Vagina (tissue), 2 donors: ENCODE measurements at regions not wholly inside any gene's neighbourhood (a gene's known extent, or its start where the extent isn't known, plus 50 kb on each side); places are given as distances from the start of the nearest gene placed in this dataset.

ENCODE experiments used
- DNase-seq, 2 donors: peaks; one replicate each; pipeline ENCODE4 v3.0.0-alpha.2; 2017; ENCODE audit errors: extremely low spot score in 2 of 2
- H3K27ac ChIP-seq: fragments of 200-600 bp; sonication (generic); one replicate; pipeline ENCODE4 v1.5.1; 2019
- H3K27me3 ChIP-seq: fragments of 200-600 bp; sonication (generic); one replicate; pipeline ENCODE4 v1.5.1; 2019
- H3K36me3 ChIP-seq, 2 donors: fragments of 200-600 bp; sonication (generic); one replicate each; pipeline ENCODE4 v1.5.1; 2017 to 2019
- H3K4me1 ChIP-seq: fragments of 200-600 bp; sonication (generic); one replicate; pipeline ENCODE4 v1.5.1; 2019
- H3K4me3 ChIP-seq, 2 donors: fragments of 200-600 bp; sonication (generic); 1 replicate in 1 of 2; 2 replicates in 1 of 2; pipeline ENCODE4 v1.5.1; 2016 to 2019
- H3K9me3 ChIP-seq: fragments of 200-600 bp; sonication (generic); one replicate; pipeline ENCODE4 v1.5.1; 2019
- POLR2A ChIP-seq, 2 donors: fragments of 450-650 bp; IDR thresholded peaks; one replicate each; pipeline ENCODE4 v1.6.1; 2017; ENCODE audit warnings: antibody characterized with exemption in 2 of 2, mild to moderate bottlenecking in 2 of 2, moderate library complexity in 2 of 2
- POLR2AphosphoS5 ChIP-seq, 2 donors: sonication (generic); formaldehyde crosslinking; IDR thresholded peaks; one replicate each; pipeline ENCODE4 v1.9.0; 2017; ENCODE audit warnings: antibody characterized with exemption in 2 of 2, mild to moderate bottlenecking in 2 of 2, low read depth in 1 of 2; ENCODE audit not compliant: insufficient read depth in 1 of 2
- intact Hi-C: fragments of 100-400 bp; cut with DNase I; formaldehyde crosslinking; loops from one replicate; pipeline ENCODE4 v1.15.1; 2023
- TF ChIP-seq, protein P1 (sequence below), 3 experiments: fragments of 450-650 bp in 2 of 3; fragments of 200-600 bp in 1 of 3; sonication (generic) in 1 of 3; IDR thresholded peaks; one replicate each; pipeline ENCODE4 v1.5.1; 2017 to 2019; ENCODE audit warnings: antibody characterized with exemption in 3 of 3, mild to moderate bottlenecking in 2 of 3, moderate library complexity in 2 of 3

DNA sequence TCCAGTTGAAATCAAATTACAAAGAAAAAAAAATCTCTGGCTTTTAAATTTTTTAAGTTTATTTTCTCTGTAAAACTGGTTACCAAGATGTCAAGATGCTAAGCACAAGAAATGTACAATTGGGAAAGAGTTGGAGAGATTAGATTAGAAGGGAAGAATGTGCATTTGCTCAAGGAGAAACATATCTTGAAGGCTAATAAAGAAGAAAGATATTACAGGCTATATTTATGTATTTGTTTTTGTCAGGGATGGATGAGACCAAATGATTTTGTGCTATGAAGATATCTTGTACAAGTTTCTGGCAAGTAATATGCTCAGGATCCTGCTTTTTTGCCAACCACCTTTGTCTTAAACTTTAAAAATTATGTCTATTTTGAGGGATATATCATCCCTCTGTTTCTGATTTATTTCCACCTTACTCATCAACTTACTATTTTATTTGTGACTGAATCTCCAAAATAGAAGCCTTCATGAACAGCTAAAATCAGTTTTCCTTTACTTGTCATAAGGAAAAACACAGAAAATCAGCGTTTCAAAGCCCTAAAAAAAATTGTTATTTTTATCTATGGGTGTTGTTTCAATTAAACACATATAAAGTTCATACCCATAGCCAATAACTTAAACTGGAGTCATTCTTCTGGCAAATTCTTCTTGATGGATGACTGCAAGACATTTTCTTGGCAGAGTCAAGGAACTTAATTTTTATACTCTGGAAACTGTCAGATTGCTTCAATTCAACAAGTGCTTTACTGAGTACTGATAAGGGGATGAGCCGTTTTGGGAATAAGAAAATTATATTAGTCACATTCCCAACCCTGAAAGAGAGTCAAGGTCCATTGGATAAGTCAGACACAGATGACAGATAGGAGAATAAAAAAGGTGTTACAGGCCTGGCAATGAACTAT, 141.8 kb downstream of the CTH start:
- TF ChIP-seq POLR2A (IDR thresholded peaks at IDR 0.05): no peak
- no peak for TF ChIP-seq POLR2AphosphoS5 (IDR thresholded peaks at IDR 0.05; ENCODE audit: insufficient read depth in 1 of 2, low read depth in 1 of 2)
- H3K4me1 ChIP-seq: no peaks in the 10 kb centered on the region

DNA sequence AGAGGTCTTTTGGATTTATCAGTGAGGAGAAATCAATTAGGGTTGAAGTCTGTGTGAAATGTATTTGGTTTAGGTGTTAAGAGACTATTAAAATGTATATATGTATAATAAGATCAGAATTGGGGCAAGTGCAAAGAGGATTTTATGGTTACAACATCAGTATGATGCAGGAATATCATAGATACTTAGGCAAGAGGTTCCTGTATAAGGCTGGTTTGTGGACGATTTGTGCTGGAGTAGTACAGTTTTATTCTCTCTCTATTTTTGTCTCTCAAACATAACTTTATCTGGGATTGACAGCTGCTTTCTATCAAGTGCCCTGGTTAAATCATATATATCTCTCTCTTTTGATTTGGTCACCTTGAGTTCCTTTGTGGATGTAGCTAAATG, 142.5 kb downstream of the CTH start:
- no peak for DNase-seq
- no peaks in the 10 kb centered on the region for H3K9me3 ChIP-seq
- H3K4me1 ChIP-seq: no peaks in the 10 kb centered on the region
- H3K27me3 ChIP-seq: no peaks in the 10 kb centered on the region
- TF ChIP-seq, protein P1, sequence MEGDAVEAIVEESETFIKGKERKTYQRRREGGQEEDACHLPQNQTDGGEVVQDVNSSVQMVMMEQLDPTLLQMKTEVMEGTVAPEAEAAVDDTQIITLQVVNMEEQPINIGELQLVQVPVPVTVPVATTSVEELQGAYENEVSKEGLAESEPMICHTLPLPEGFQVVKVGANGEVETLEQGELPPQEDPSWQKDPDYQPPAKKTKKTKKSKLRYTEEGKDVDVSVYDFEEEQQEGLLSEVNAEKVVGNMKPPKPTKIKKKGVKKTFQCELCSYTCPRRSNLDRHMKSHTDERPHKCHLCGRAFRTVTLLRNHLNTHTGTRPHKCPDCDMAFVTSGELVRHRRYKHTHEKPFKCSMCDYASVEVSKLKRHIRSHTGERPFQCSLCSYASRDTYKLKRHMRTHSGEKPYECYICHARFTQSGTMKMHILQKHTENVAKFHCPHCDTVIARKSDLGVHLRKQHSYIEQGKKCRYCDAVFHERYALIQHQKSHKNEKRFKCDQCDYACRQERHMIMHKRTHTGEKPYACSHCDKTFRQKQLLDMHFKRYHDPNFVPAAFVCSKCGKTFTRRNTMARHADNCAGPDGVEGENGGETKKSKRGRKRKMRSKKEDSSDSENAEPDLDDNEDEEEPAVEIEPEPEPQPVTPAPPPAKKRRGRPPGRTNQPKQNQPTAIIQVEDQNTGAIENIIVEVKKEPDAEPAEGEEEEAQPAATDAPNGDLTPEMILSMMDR (IDR thresholded peaks at IDR 0.05): no peak
- TF ChIP-seq POLR2AphosphoS5 (IDR thresholded peaks at IDR 0.05; ENCODE audit: insufficient read depth in 1 of 2, low read depth in 1 of 2): no peak
- TF ChIP-seq POLR2A (IDR thresholded peaks at IDR 0.05): no peak
- no peak overlapping the region for H3K27ac ChIP-seq
- intact Hi-C loops: no loop called here
- no peak overlapping the region for H3K4me3 ChIP-seq
- no peaks in the 10 kb centered on the region for H3K36me3 ChIP-seq

More for the DNA sequence above, 141.8 kb downstream of the CTH start:
- Histone ChIP-seq H3K4me3 (no peak overlapping the region), H3K27me3 (no peaks in the 10 kb centered on the region), H3K9me3 (no peaks in the 10 kb centered on the region), H3K36me3 (no peaks in the 10 kb centered on the region), H3K27ac (no peak overlapping the region)
- DNase-seq: no peak
- intact Hi-C loops: no loop called here

DNA sequence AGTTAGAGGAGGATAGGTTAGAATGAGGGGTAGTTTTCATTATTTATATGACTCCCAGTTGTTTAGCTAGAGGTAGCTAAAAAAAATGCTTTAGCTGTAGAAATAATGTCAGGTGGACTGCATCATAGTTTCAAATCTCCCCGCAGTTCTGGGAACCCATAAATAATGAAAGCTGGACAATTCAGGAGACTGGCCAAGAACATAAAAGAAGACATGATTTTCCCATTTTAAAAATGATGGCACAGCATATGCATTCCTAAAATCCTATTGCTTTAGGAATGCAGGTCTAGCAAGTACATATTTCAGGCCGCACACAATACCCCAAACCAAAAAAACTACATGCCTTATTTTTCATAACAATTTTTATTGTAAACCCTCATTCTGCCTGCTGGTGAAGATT, 143.3 kb downstream of the CTH start:
- H3K9me3 ChIP-seq: no peaks in the 10 kb centered on the region
- H3K4me3 ChIP-seq: no peak overlapping the region
- no peak for DNase-seq
- no peaks in the 10 kb centered on the region for H3K36me3 ChIP-seq
- no peak overlapping the region for H3K27ac ChIP-seq
- H3K27me3 ChIP-seq: no peaks in the 10 kb centered on the region
- TF ChIP-seq POLR2A (IDR thresholded peaks at IDR 0.05) (no peak), POLR2AphosphoS5 (IDR thresholded peaks at IDR 0.05; ENCODE audit: insufficient read depth in 1 of 2, low read depth in 1 of 2) (no peak)
- TF ChIP-seq, protein P1 (IDR thresholded peaks at IDR 0.05): no peak
- intact Hi-C loops: no loop called here
- no peaks in the 10 kb centered on the region for H3K4me1 ChIP-seq

DNA sequence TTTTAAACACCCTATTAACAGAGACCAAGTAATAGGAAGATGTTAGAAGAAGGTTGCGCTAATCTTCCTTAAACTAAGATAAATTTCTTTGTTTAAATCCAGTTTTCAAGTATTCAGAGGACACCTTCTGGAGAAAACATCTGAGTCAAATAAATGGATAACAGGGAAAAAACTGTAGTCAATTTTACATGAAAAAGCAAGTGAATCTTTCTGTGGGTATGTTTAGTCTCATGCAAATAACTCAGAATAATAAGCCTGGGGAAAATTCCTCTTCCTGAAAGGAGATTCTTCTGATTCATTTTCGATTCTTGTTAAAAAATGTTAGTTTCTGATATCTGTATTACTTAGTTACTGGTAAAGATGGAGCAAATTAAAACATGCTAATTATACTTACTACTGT, 145.5 kb downstream of the CTH start:
- no peak for DNase-seq
- no peak overlapping the region for H3K27ac ChIP-seq
- H3K4me1 ChIP-seq: no peaks in the 10 kb centered on the region
- no peak overlapping the region for H3K4me3 ChIP-seq
- intact Hi-C loops: no loop called here
- no peaks in the 10 kb centered on the region for H3K36me3 ChIP-seq
- no peak for TF ChIP-seq POLR2A (IDR thresholded peaks at IDR 0.05)
- TF ChIP-seq POLR2AphosphoS5 (IDR thresholded peaks at IDR 0.05; ENCODE audit: insufficient read depth in 1 of 2, low read depth in 1 of 2): no peak
- TF ChIP-seq, protein P1 (IDR thresholded peaks at IDR 0.05): no peak
- no peaks in the 10 kb centered on the region for H3K27me3 ChIP-seq
- H3K9me3 ChIP-seq: no peaks in the 10 kb centered on the region

DNA sequence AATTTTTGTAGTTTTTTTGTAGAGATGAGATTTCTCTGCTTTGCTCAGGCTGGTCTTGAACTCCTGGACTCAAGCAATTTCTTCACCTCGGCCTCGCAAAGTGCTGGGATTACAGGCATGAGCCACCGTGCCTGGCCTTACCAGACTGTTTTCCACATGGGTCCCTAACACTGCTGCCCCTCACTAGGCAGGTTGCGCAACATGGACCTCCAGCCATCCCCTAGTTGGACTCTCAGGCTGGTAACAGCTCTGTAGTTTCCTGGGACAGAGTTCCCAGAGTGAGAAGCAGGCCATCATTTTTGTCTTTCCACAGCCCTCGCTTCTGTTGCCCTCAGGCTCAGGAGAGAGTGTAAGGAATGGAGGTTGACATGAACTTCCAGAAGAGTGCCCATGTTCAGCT, 156.1 kb downstream of the CTH start:
- TF ChIP-seq, protein P1 (IDR thresholded peaks at IDR 0.05): no peak
- TF ChIP-seq POLR2A (IDR thresholded peaks at IDR 0.05): no peak
- no peak for TF ChIP-seq POLR2AphosphoS5 (IDR thresholded peaks at IDR 0.05; ENCODE audit: insufficient read depth in 1 of 2, low read depth in 1 of 2)
- no peak for DNase-seq
- no peaks in the 10 kb centered on the region for H3K9me3 ChIP-seq
- H3K27me3 ChIP-seq: no peaks in the 10 kb centered on the region
- intact Hi-C loops: no loop called here
- H3K27ac ChIP-seq: no peak overlapping the region
- no peak overlapping the region for H3K4me3 ChIP-seq
- no peaks in the 10 kb centered on the region for H3K4me1 ChIP-seq
- H3K36me3 ChIP-seq: no peaks in the 10 kb centered on the region
